ENCODE measurements at regions not wholly inside any gene's neighbourhood (a gene's known extent, or its start where the extent isn't known, plus 50 kb on each side); places are given as distances from the start of the nearest gene placed in this dataset.

DNA sequence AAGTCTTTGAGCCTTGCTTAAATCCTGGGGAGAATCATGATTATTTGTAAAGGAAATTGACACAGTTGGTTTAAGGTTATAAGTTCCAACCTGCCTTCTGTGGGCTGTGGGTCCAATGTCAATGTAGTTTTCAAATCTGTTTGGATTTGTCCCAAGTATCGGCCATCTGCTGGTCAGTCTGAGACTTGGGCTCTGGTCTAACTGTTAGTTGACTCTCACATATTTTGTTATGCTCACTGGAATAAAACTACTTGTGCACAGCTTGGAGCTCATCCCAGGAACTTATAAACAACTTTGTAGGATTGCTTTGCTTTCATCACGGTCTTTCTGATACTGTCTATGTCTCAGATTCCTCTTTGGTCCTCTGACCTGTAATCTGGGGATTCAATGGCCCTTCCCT is 1026.2 kb upstream of the ZEB2 start:
- Histone ChIP-seq H3K27ac (ENCODE audit: insufficient read length, low read depth, low read length) (no peak overlapping the region), H2BK5ac (ENCODE audit: insufficient read length, low read length) (no peak overlapping the region), H2BK120ac (ENCODE audit: low read depth, low read length, poor library complexity, severe bottlenecking) (no peak overlapping the region), H2BK12ac (ENCODE audit: insufficient read length, low read depth, low read length) (no peak overlapping the region), H3K4me1 (ENCODE audit: insufficient read depth, low read length) (no peaks in the 10 kb centered on the region), H3K79me2 (ENCODE audit: insufficient read depth, low read length) (no peaks in the 10 kb centered on the region), H2AK5ac (ENCODE audit: insufficient read length, low read length) (no peak overlapping the region), H3K9me3 (ENCODE audit: control insufficient read depth, low read depth, low read length) (no peaks in the 10 kb centered on the region), H3K23ac (ENCODE audit: insufficient read length, low read depth, low read length) (no peak overlapping the region), H4K20me1 (ENCODE audit: control insufficient read depth, insufficient read depth, insufficient read length) (no peaks in the 10 kb centered on the region), H3K18ac (ENCODE audit: insufficient read length, low read depth, low read length) (no peak overlapping the region), H4K8ac (replicated peaks; ENCODE audit: insufficient read length, low read depth, low read length) (no peak overlapping the region), H2AFZ (ENCODE audit: low read length) (no peak overlapping the region), H3K79me1 (ENCODE audit: insufficient read depth, low read depth, low read length, poor library complexity, severe bottlenecking) (no peaks in the 10 kb centered on the region), H3T11ph (ENCODE audit: low read length) (no peak overlapping the region), H4K91ac (ENCODE audit: insufficient read length, low read depth, low read length) (no peak overlapping the region), H4K5ac (ENCODE audit: insufficient read length, low read depth, low read length) (no peak overlapping the region), H3K27me3 (ENCODE audit: insufficient read depth, low read length) (no peaks in the 10 kb centered on the region), H2BK15ac (ENCODE audit: low read depth, low read length) (no peak overlapping the region), H3K4ac (ENCODE audit: low read depth, low read length) (no peak overlapping the region), H3K4me2 (ENCODE audit: insufficient read depth, insufficient read length, low read length) (no peak overlapping the region), H2BK20ac (ENCODE audit: low read depth, low read length, poor library complexity, severe bottlenecking) (no peak overlapping the region), H3K23me2 (ENCODE audit: insufficient read length, low read depth, low read length, poor library complexity, severe bottlenecking) (no peaks in the 10 kb centered on the region), H3K14ac (ENCODE audit: insufficient read depth, low read length) (no peak overlapping the region), H3K56ac (ENCODE audit: insufficient read length, low read depth, low read length) (no peak overlapping the region), H3K9ac (ENCODE audit: extremely low read depth, insufficient read length, low read length) (no peak overlapping the region)
- H3K27me3 Mint-ChIP-seq (ENCODE audit: low read depth), result no peaks in the 10 kb centered on the region
- no peak for DNase-seq
- H3K4me3 Mint-ChIP-seq, result no peak overlapping the region
- TF ChIP-seq, protein P1, sequence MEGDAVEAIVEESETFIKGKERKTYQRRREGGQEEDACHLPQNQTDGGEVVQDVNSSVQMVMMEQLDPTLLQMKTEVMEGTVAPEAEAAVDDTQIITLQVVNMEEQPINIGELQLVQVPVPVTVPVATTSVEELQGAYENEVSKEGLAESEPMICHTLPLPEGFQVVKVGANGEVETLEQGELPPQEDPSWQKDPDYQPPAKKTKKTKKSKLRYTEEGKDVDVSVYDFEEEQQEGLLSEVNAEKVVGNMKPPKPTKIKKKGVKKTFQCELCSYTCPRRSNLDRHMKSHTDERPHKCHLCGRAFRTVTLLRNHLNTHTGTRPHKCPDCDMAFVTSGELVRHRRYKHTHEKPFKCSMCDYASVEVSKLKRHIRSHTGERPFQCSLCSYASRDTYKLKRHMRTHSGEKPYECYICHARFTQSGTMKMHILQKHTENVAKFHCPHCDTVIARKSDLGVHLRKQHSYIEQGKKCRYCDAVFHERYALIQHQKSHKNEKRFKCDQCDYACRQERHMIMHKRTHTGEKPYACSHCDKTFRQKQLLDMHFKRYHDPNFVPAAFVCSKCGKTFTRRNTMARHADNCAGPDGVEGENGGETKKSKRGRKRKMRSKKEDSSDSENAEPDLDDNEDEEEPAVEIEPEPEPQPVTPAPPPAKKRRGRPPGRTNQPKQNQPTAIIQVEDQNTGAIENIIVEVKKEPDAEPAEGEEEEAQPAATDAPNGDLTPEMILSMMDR (conservative IDR thresholded peaks at IDR 0.05), result no peak
- no CpG with 5 or more reads among the region's 2 CpGs for WGBS (ENCODE audit: extremely low coverage, insufficient read length, low lambda C conversion rate)
- no peak overlapping the region; a peak in 1 of 7 replicates for H3K27ac Mint-ChIP-seq
- no peaks in the 10 kb centered on the region for H3K36me3 Mint-ChIP-seq (ENCODE audit: insufficient read depth in 1 of 3, low read depth in 3 of 3)
- peaks cover 0 to 9% of the 10 kb centered on the region in 2 experiments; a peak in 2 of 4 replicates for H3K4me1 Mint-ChIP-seq
- peaks cover 0 to 3% of the 10 kb centered on the region in 2 experiments; a peak in 2 of 5 replicates for H3K9me3 Mint-ChIP-seq
